22Rv1 (cell line): ENCODE measurements at regions not wholly inside any gene's neighbourhood (a gene's known extent, or its start where the extent isn't known, plus 50 kb on each side); places are given as distances from the start of the nearest gene placed in this dataset.

ENCODE experiments used
- ZFX ChIP-seq: fragments of 450-650 bp; IDR thresholded peaks from 2 replicates; pipeline ENCODE4 v1.6.1; 2017; ENCODE audit warnings: antibody characterized with exemption, borderline replicate concordance
- TF ChIP-seq, protein P1 (sequence below): fragments of 450-650 bp; IDR thresholded peaks from 2 replicates; pipeline ENCODE4 v1.5.1; 2017; ENCODE audit warnings: mild to moderate bottlenecking

GRCh38 chr6:14900919-14901318, 344.9 kb upstream of the JARID2 start:
- TF ChIP-seq, protein P1, sequence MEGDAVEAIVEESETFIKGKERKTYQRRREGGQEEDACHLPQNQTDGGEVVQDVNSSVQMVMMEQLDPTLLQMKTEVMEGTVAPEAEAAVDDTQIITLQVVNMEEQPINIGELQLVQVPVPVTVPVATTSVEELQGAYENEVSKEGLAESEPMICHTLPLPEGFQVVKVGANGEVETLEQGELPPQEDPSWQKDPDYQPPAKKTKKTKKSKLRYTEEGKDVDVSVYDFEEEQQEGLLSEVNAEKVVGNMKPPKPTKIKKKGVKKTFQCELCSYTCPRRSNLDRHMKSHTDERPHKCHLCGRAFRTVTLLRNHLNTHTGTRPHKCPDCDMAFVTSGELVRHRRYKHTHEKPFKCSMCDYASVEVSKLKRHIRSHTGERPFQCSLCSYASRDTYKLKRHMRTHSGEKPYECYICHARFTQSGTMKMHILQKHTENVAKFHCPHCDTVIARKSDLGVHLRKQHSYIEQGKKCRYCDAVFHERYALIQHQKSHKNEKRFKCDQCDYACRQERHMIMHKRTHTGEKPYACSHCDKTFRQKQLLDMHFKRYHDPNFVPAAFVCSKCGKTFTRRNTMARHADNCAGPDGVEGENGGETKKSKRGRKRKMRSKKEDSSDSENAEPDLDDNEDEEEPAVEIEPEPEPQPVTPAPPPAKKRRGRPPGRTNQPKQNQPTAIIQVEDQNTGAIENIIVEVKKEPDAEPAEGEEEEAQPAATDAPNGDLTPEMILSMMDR: no peak
- TF ChIP-seq ZFX: no peak
